SK-N-MC (cell line): ENCODE measurements at regions not wholly inside any gene's neighbourhood (a gene's known extent, or its start where the extent isn't known, plus 50 kb on each side); places are given as distances from the start of the nearest gene placed in this dataset.

Experiments
- EZH2 ChIP-seq: fragments of 200-600 bp; sonication (generic); IDR thresholded peaks from one replicate; pipeline ENCODE4 v1.6.1; 2017; ENCODE audit warnings: antibody characterized with exemption
- POLR2AphosphoS5 ChIP-seq: IDR thresholded peaks from 2 replicates; pipeline ENCODE4 v1.6.1; 2012; ENCODE audit warnings: mild to moderate bottlenecking, low read depth, low read length, borderline replicate concordance

GRCh38 chr6:15032015-15032414 lies 213.9 kb upstream of the JARID2 start:
- no peak for TF ChIP-seq POLR2AphosphoS5
- TF ChIP-seq EZH2: no peak
